ENCODE measurements at regions not wholly inside any gene's neighbourhood (a gene's known extent, or its start where the extent isn't known, plus 50 kb on each side); places are given as distances from the start of the nearest gene placed in this dataset.

DNA sequence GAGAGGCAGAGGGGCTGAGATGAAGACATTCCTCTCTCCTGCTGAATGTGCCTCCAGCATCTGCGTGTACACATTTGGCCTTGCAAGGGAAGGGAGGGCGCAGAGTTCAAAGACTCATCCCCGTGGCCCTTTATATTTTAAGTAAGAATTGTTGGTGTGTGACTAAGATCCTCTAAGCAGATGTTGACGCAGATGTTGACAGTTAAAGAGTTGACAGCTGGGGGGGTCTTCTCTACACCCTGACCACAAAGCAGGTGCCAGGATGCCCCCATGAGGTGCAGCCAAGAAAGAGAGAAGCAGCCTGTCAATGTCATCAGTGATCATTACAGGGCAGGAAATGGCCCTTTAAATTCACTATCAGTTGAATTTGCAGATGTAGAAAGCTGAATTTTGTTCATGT, 262.9 kb downstream of the IRX1 start:
- TF ChIP-seq TAF1 (IDR thresholded peaks at IDR 0.05; ENCODE audit: low read depth) (no peak), EGR1 (IDR thresholded peaks at IDR 0.05) (no peak), YY1 (IDR thresholded peaks at IDR 0.05; ENCODE audit: low read depth) (no peak)

All from Ishikawa (cell line).